Endothelial cell of umbilical vein (primary cell): ENCODE measurements at regions not wholly inside any gene's neighbourhood (a gene's known extent, or its start where the extent isn't known, plus 50 kb on each side); places are given as distances from the start of the nearest gene placed in this dataset.
"Not testable (repeated sequence)": the region's sequence is repeated elsewhere in the genome, so short reads cannot be mapped to it uniquely, and the experiment has no call there.

Experiments
- BruUV-seq: library from RNA; stranded (reverse); fragments of 400-500 nt; replicated peaks from 2 replicates; lab custom pipeline; 2021; lab: Mats Ljungman, UMichigan
- CTCF ChIA-PET: fragments of 300-600, 350-600 bp; sonication (Branson Sonifier 250); formaldehyde crosslinking; loops from one replicate; lab custom pipeline; 2021; ENCODE audit warnings: antibody characterized with exemption, inconsistent platforms; lab: Charles Lee
- POLR2A ChIA-PET: fragments of 300-600, 350-600 bp; sonication (Branson Sonifier 250); formaldehyde crosslinking; loops from one replicate; lab custom pipeline; 2021; ENCODE audit warnings: antibody characterized with exemption, inconsistent platforms; lab: Charles Lee
- DNase-seq: peaks from one replicate; pipeline ENCODE4 v3.0.0-alpha.2; 2011; ENCODE audit warnings: low read depth, low spot score
- FAIRE-seq: peaks from 2 replicates; lab custom pipeline; 2011; peaks lifted over from hg19 to GRCh38; lab: Jason Lieb, UNC
- H2AFZ ChIP-seq: 2 replicates; pipeline ENCODE4 v1.6.0; 2012; ENCODE audit warnings: low read depth, low read length, control low read depth, inconsistent platforms
- H3K27ac ChIP-seq: 2 replicates; pipeline ENCODE4 v1.5.1; 2011; ENCODE audit warnings: low read depth, mild to moderate bottlenecking, control low read depth, low read length, moderate library complexity; ENCODE audit not compliant: insufficient read depth
- H3K27me3 ChIP-seq, 2 experiments: 2 replicates each; pipeline versions ENCODE4 v1.6.0 to v1.6.1; 2011; ENCODE audit warnings: low read length in 2 of 2, mixed read lengths in 1 of 2; ENCODE audit not compliant: control insufficient read depth in 2 of 2, insufficient read depth in 2 of 2
- H3K36me3 ChIP-seq, 2 experiments: 2 replicates in 1 of 2; 3 replicates in 1 of 2; pipeline ENCODE4 v1.5.1; 2011; ENCODE audit warnings: low read length in 2 of 2, mild to moderate bottlenecking in 1 of 2, moderate library complexity in 1 of 2; ENCODE audit not compliant: control insufficient read depth in 2 of 2, insufficient read depth in 2 of 2; ENCODE audit errors: extremely low read depth in 1 of 2
- H3K4me1 ChIP-seq: 3 replicates; pipeline ENCODE4 v1.5.1; 2011; ENCODE audit warnings: mild to moderate bottlenecking, low read length; ENCODE audit not compliant: control insufficient read depth, insufficient read depth; ENCODE audit errors: extremely low read depth
- H3K4me2 ChIP-seq: 2 replicates; pipeline ENCODE4 v1.6.1; 2011; ENCODE audit warnings: low read length, control low read depth, mixed read lengths; ENCODE audit not compliant: insufficient read depth
- H3K4me3 ChIP-seq, 3 experiments: fragments of 200-600 bp in 1 of 3; sonication (generic), shearing (Covaris generic) in 1 of 3; replicated peaks in 1 of 3; 2 replicates each; pipeline ENCODE4 v1.5.1; 2011 to 2016; ENCODE audit warnings: control low read depth in 3 of 3, low read length in 3 of 3, mild to moderate bottlenecking in 2 of 3, inconsistent platforms in 1 of 3, low read depth in 1 of 3, moderate library complexity in 1 of 3; ENCODE audit not compliant: insufficient read depth in 1 of 3
- H3K79me2 ChIP-seq: 2 replicates; pipeline ENCODE4 v1.6.0; 2012; ENCODE audit warnings: low read length, inconsistent platforms; ENCODE audit not compliant: control insufficient read depth, insufficient read depth
- H3K9ac ChIP-seq: replicated peaks from 2 replicates; pipeline ENCODE3; 2011; ENCODE audit warnings: low read length, control low read depth; ENCODE audit not compliant: insufficient read depth; ENCODE audit errors: extremely low read depth
- H3K9me1 ChIP-seq: replicated peaks from 3 replicates; pipeline ENCODE4 v1.6.0; 2011; ENCODE audit warnings: mild to moderate bottlenecking, low read length; ENCODE audit not compliant: control insufficient read depth, insufficient read depth; ENCODE audit errors: extremely low read depth
- H3K9me3 ChIP-seq: replicated peaks from 2 replicates; pipeline ENCODE4 v1.5.1; 2012; ENCODE audit warnings: low read length, inconsistent platforms; ENCODE audit not compliant: control insufficient read depth, insufficient read depth
- H4K20me1 ChIP-seq: replicated peaks from 2 replicates; pipeline ENCODE3; 2011; ENCODE audit warnings: mild to moderate bottlenecking, low read length; ENCODE audit not compliant: control insufficient read depth, insufficient read depth; ENCODE audit errors: extremely low read depth
- dilution Hi-C: fragments of 300-500 bp; cut with MboI; formaldehyde crosslinking; loops from one replicate; pipeline ENCODE4 v1.15.0; 2019; ENCODE audit warnings: low sequenced_read_pairs; ENCODE audit not compliant: extremely low pct_ligation_motif_present
- intact Hi-C: fragments of 100-400 bp; cut with micrococcal nuclease; formaldehyde crosslinking; loops from one replicate; pipeline ENCODE4 v1.10.0; 2022

- H3K27me3 ChIP-seq, dilution Hi-C loops, POLR2A ChIA-PET, CTCF ChIA-PET, H3K79me2 ChIP-seq, FAIRE-seq, DNase-seq, BruUV-seq, H3K4me3 ChIP-seq, H2AFZ ChIP-seq, intact Hi-C loops, H3K4me2 ChIP-seq, H3K9me1 ChIP-seq, H3K4me1 ChIP-seq, H3K36me3 ChIP-seq, H3K27ac ChIP-seq, H4K20me1 ChIP-seq, H3K9me3 ChIP-seq, H3K9ac ChIP-seq: not testable (repeated sequence)
Observed at GRCh38 chrY:26240944-26241343, 619.0 kb downstream of the CDY1 start.

GRCh38 chrY:26254262-26254661 lies 632.3 kb downstream of the CDY1 start:
- DNase-seq, intact Hi-C loops, H3K36me3 ChIP-seq, FAIRE-seq, H3K9ac ChIP-seq, H3K4me2 ChIP-seq, dilution Hi-C loops, H2AFZ ChIP-seq, BruUV-seq, H3K4me1 ChIP-seq, H3K9me3 ChIP-seq, H3K27ac ChIP-seq, POLR2A ChIA-PET, H3K27me3 ChIP-seq, H3K4me3 ChIP-seq, H3K9me1 ChIP-seq, CTCF ChIA-PET, H3K79me2 ChIP-seq, H4K20me1 ChIP-seq: not testable (repeated sequence)

DNA sequence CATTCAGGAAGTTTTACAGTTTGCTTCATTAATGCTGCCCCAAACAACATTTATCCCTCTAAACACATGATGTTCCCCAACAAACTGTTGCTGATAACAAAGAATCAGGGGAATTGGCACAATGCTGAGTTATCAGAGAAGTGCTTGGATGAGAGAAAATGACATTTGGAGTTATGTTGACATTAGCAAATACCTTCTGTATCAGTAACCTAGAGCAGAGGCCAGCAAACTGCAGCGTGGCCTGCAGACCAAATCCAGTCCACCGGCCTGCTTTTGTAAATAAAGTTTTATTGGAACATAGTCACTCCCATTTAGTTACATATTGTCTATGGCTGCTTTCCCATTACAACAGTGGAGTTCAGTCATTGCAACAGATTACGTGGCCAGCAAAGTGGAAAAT lies 643.5 kb downstream of the CDY1 start:
- H3K9ac ChIP-seq, dilution Hi-C loops, H3K4me2 ChIP-seq, DNase-seq, H3K4me1 ChIP-seq, H4K20me1 ChIP-seq, H2AFZ ChIP-seq, POLR2A ChIA-PET, H3K9me3 ChIP-seq, H3K4me3 ChIP-seq, FAIRE-seq, intact Hi-C loops, BruUV-seq, H3K79me2 ChIP-seq, H3K9me1 ChIP-seq, H3K27ac ChIP-seq, H3K36me3 ChIP-seq, CTCF ChIA-PET, H3K27me3 ChIP-seq: not testable (repeated sequence)

- H3K9me1 ChIP-seq, POLR2A ChIA-PET, dilution Hi-C loops, H4K20me1 ChIP-seq, H3K79me2 ChIP-seq, H3K9me3 ChIP-seq, H3K9ac ChIP-seq, H3K27me3 ChIP-seq, H3K27ac ChIP-seq, DNase-seq, H2AFZ ChIP-seq, H3K4me1 ChIP-seq, H3K36me3 ChIP-seq, BruUV-seq, CTCF ChIA-PET, FAIRE-seq, H3K4me3 ChIP-seq, H3K4me2 ChIP-seq, intact Hi-C loops: not testable (repeated sequence)
Observed at GRCh38 chrY:26268421-26268820, 646.5 kb downstream of the CDY1 start.
